ENCODE measurements at regions not wholly inside any gene's neighbourhood (a gene's known extent, or its start where the extent isn't known, plus 50 kb on each side); places are given as distances from the start of the nearest gene placed in this dataset.

DNA sequence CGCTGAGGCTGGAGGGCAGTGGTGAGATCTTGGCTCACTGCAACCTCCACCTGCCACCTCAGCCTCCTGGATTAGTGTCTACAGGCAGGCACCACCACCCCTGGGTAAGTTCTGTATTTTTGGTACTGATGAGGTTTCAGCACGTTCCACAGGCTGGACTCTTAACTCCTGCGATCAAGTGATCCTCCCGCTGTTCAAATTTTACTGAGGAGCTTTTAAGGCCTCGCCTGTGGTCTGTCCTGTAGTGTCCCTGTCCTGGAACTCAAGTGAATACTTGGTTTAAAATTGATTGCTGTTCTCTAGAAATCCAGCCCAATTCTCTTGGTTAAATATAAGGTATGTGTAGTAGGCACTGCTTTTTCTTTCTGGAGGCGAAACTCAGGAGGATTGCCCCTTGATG is 65.2 kb downstream of the DPRX start:
- H3K4me1 ChIP-seq (ENCODE audit: control insufficient read depth in 2 of 2, insufficient read depth in 1 of 2, low read depth in 1 of 2, low read length in 2 of 2) = no peaks in the 10 kb centered on the region
- no CpG with 5 or more reads among the region's 6 CpGs for WGBS, 2 donors (ENCODE audit: extremely low coverage in 2 of 2, insufficient read length in 2 of 2, insufficient replicate concordance in 1 of 2)
- no peak overlapping the region for H3K4me3 ChIP-seq (ENCODE audit: low read length in 2 of 2)
- H3K9ac ChIP-seq (ENCODE audit: low read depth, low read length, poor library complexity) = no peak overlapping the region
- no peak overlapping the region for H3K23ac ChIP-seq (ENCODE audit: low read depth, low read length, poor library complexity)
- H3K18ac ChIP-seq (ENCODE audit: low read length) = no peak overlapping the region
- no peak overlapping the region for H4K91ac ChIP-seq (ENCODE audit: low read depth, low read length, poor library complexity)
- H3K9me3 ChIP-seq (replicated peaks in 1 of 2; ENCODE audit: control insufficient read depth in 2 of 2, insufficient read depth in 1 of 2, low read depth in 1 of 2, low read length in 2 of 2) = peaks cover 0 to 12% of the 10 kb centered on the region in 2 donors
- no peak overlapping the region for H3K4ac ChIP-seq (ENCODE audit: low read length)
- H3K27me3 ChIP-seq (ENCODE audit: control insufficient read depth in 3 of 3, insufficient read depth in 3 of 3, low read depth in 1 of 3, low read length in 3 of 3) = no peaks in the 10 kb centered on the region
- no peak overlapping the region for H3K27ac ChIP-seq (replicated peaks; ENCODE audit: low read length)
- H3K79me1 ChIP-seq (ENCODE audit: low read depth, low read length) = no peaks in the 10 kb centered on the region
- no peak overlapping the region for H2BK120ac ChIP-seq (ENCODE audit: low read depth, low read length)
- peak; percentile 14 for DNase-seq (ENCODE audit: low spot score)
- H2BK5ac ChIP-seq (ENCODE audit: low read length) = no peak overlapping the region
- no peaks in the 10 kb centered on the region for H3K36me3 ChIP-seq (replicated peaks in 1 of 2; ENCODE audit: control insufficient read depth in 2 of 2, insufficient read depth in 2 of 2, low read length in 2 of 2)
- no peak overlapping the region for H2AK5ac ChIP-seq (ENCODE audit: low read depth, low read length)
- H4K8ac ChIP-seq (ENCODE audit: low read depth, low read length) = no peak overlapping the region
- H3K14ac ChIP-seq (ENCODE audit: low read length) = no peak overlapping the region
- H2AFZ ChIP-seq (ENCODE audit: low read length) = no peak overlapping the region
- H3K4me2 ChIP-seq (ENCODE audit: insufficient read depth, low read length, poor library complexity, severe bottlenecking) = no peak overlapping the region
- no peak overlapping the region for H2BK12ac ChIP-seq (ENCODE audit: low read length)
- no peak overlapping the region for H2BK15ac ChIP-seq (ENCODE audit: low read length)

DNA sequence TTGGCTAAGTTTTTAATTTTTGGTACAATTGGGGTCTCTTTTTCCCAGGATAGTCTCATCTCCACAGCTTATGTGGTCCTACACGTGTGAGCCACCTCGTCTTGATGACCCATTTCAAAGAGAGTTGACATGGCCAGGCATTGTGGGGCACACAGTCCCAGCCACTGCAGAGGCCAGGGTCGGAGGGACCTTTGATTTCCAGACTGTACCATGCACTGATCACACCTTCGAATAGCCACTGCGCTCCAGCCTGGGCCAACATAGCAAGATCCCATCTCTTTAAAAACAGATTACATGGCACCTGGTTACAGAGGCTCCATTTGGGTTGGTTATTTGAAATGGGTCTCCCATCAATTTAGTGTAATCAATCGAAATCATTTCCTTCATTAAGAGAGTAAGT is 71.6 kb downstream of the DPRX start:
- H3K27me3 ChIP-seq (ENCODE audit: control insufficient read depth in 3 of 3, insufficient read depth in 3 of 3, low read depth in 1 of 3, low read length in 3 of 3) = no peaks in the 10 kb centered on the region
- H3K23ac ChIP-seq (ENCODE audit: low read depth, low read length, poor library complexity) = no peak overlapping the region
- no CpG with 5 or more reads among the region's 6 CpGs for WGBS, 2 donors (ENCODE audit: extremely low coverage in 2 of 2, insufficient read length in 2 of 2, insufficient replicate concordance in 1 of 2)
- H4K8ac ChIP-seq (ENCODE audit: low read depth, low read length) = no peak overlapping the region
- no peak overlapping the region for H3K4ac ChIP-seq (ENCODE audit: low read length)
- H3K9me3 ChIP-seq (replicated peaks in 1 of 2; ENCODE audit: control insufficient read depth in 2 of 2, insufficient read depth in 1 of 2, low read depth in 1 of 2, low read length in 2 of 2) = peaks cover 0 to 6% of the 10 kb centered on the region in 2 donors
- H2BK15ac ChIP-seq (ENCODE audit: low read length) = no peak overlapping the region
- no peak overlapping the region for H3K9ac ChIP-seq (ENCODE audit: low read depth, low read length, poor library complexity)
- no peak overlapping the region for H3K4me2 ChIP-seq (ENCODE audit: insufficient read depth, low read length, poor library complexity, severe bottlenecking)
- H3K14ac ChIP-seq (ENCODE audit: low read length) = no peak overlapping the region
- H3K4me1 ChIP-seq (ENCODE audit: control insufficient read depth in 2 of 2, insufficient read depth in 1 of 2, low read depth in 1 of 2, low read length in 2 of 2) = no peaks in the 10 kb centered on the region
- H2BK120ac ChIP-seq (ENCODE audit: low read depth, low read length) = no peak overlapping the region
- no peak overlapping the region for H3K27ac ChIP-seq (replicated peaks; ENCODE audit: low read length)
- no peak overlapping the region for H3K18ac ChIP-seq (ENCODE audit: low read length)
- H3K79me1 ChIP-seq (ENCODE audit: low read depth, low read length) = no peaks in the 10 kb centered on the region
- no peak overlapping the region for H2BK12ac ChIP-seq (ENCODE audit: low read length)
- H3K36me3 ChIP-seq (replicated peaks in 1 of 2; ENCODE audit: control insufficient read depth in 2 of 2, insufficient read depth in 2 of 2, low read length in 2 of 2) = no peaks in the 10 kb centered on the region
- no peak overlapping the region for H2AFZ ChIP-seq (ENCODE audit: low read length)
- no peak overlapping the region for H3K4me3 ChIP-seq (ENCODE audit: low read length in 2 of 2)
- no peak for DNase-seq (ENCODE audit: low spot score)
- H2BK5ac ChIP-seq (ENCODE audit: low read length) = no peak overlapping the region
- no peak overlapping the region for H4K91ac ChIP-seq (ENCODE audit: low read depth, low read length, poor library complexity)
- H2AK5ac ChIP-seq (ENCODE audit: low read depth, low read length) = no peak overlapping the region

DNA sequence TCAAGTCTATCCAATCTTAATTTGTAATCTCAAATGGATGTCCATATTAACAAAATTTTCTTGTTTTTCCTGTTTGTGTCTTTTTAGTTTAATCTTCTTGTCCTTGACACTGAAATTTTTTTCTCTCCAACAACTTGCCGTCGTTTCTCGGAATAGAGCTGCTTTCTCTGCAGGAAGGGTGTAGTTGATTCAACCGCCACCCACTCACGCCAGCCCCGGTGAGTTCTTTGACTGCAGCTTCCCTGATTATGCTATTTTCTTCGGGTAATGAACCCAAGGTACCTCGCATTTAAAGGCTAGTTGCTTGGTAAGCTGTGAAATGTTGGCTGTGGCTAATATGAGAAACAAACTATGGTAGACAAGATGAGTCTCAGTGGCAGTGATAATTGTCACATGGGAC is 72.2 kb downstream of the DPRX start:
- H3K36me3 ChIP-seq (replicated peaks in 1 of 2; ENCODE audit: control insufficient read depth in 2 of 2, insufficient read depth in 2 of 2, low read length in 2 of 2) = no peaks in the 10 kb centered on the region
- H4K8ac ChIP-seq (ENCODE audit: low read depth, low read length) = no peak overlapping the region
- no peak overlapping the region for H3K4ac ChIP-seq (ENCODE audit: low read length)
- DNase-seq (ENCODE audit: low spot score) = no peak
- WGBS, 2 donors (ENCODE audit: extremely low coverage in 2 of 2, insufficient read length in 2 of 2, insufficient replicate concordance in 1 of 2) = no CpG with 5 or more reads among the region's 8 CpGs
- H3K27me3 ChIP-seq (ENCODE audit: control insufficient read depth in 3 of 3, insufficient read depth in 3 of 3, low read depth in 1 of 3, low read length in 3 of 3) = no peaks in the 10 kb centered on the region
- no peak overlapping the region for H2AFZ ChIP-seq (ENCODE audit: low read length)
- no peak overlapping the region for H3K27ac ChIP-seq (replicated peaks; ENCODE audit: low read length)
- no peak overlapping the region for H3K4me3 ChIP-seq (ENCODE audit: low read length in 2 of 2)
- no peak overlapping the region for H2BK120ac ChIP-seq (ENCODE audit: low read depth, low read length)
- no peak overlapping the region for H3K18ac ChIP-seq (ENCODE audit: low read length)
- no peak overlapping the region for H3K14ac ChIP-seq (ENCODE audit: low read length)
- no peak overlapping the region for H2BK5ac ChIP-seq (ENCODE audit: low read length)
- no peak overlapping the region for H3K4me2 ChIP-seq (ENCODE audit: insufficient read depth, low read length, poor library complexity, severe bottlenecking)
- H3K9me3 ChIP-seq (replicated peaks in 1 of 2; ENCODE audit: control insufficient read depth in 2 of 2, insufficient read depth in 1 of 2, low read depth in 1 of 2, low read length in 2 of 2) = peaks cover 0 to 6% of the 10 kb centered on the region in 2 donors
- H3K23ac ChIP-seq (ENCODE audit: low read depth, low read length, poor library complexity) = no peak overlapping the region
- no peaks in the 10 kb centered on the region for H3K4me1 ChIP-seq (ENCODE audit: control insufficient read depth in 2 of 2, insufficient read depth in 1 of 2, low read depth in 1 of 2, low read length in 2 of 2)
- H2BK15ac ChIP-seq (ENCODE audit: low read length) = no peak overlapping the region
- H3K9ac ChIP-seq (ENCODE audit: low read depth, low read length, poor library complexity) = no peak overlapping the region
- no peak overlapping the region for H4K91ac ChIP-seq (ENCODE audit: low read depth, low read length, poor library complexity)
- no peaks in the 10 kb centered on the region for H3K79me1 ChIP-seq (ENCODE audit: low read depth, low read length)
- H2AK5ac ChIP-seq (ENCODE audit: low read depth, low read length) = no peak overlapping the region
- no peak overlapping the region for H2BK12ac ChIP-seq (ENCODE audit: low read length)

DNA sequence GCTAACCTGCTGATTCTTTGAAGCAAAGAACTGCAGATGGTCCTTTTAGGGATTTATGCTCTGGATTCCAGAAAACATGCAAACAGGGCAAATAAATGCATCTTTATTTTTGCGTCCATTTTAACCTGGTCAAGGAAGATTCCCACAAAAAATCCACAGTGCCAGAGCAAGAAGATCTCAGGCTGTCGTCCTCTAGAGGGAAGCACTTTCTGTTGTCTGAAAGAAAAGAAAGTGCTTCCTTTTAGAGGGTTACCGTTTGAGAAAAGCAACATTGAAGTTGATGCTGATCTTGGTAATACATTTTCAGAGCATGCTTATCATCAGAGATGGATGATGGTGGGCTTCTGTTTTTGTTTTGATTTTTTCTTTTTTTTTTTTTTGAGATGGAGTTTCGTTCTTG is 75.5 kb downstream of the DPRX start:
- H3K9me3 ChIP-seq (replicated peaks in 1 of 2; ENCODE audit: control insufficient read depth in 2 of 2, insufficient read depth in 1 of 2, low read depth in 1 of 2, low read length in 2 of 2) = peaks cover 0 to 2% of the 10 kb centered on the region in 2 donors

More for the DNA sequence above, 75.5 kb downstream of the DPRX start:
- no peak overlapping the region for H2BK120ac ChIP-seq (ENCODE audit: low read depth, low read length)
- H3K23ac ChIP-seq (ENCODE audit: low read depth, low read length, poor library complexity) = no peak overlapping the region
- no peak overlapping the region for H2AFZ ChIP-seq (ENCODE audit: low read length)
- H3K79me1 ChIP-seq (ENCODE audit: low read depth, low read length) = no peaks in the 10 kb centered on the region
- H4K8ac ChIP-seq (ENCODE audit: low read depth, low read length) = no peak overlapping the region
- H3K4ac ChIP-seq (ENCODE audit: low read length) = no peak overlapping the region
- no peak overlapping the region for H2AK5ac ChIP-seq (ENCODE audit: low read depth, low read length)
- H3K36me3 ChIP-seq (replicated peaks in 1 of 2; ENCODE audit: control insufficient read depth in 2 of 2, insufficient read depth in 2 of 2, low read length in 2 of 2) = no peaks in the 10 kb centered on the region
- no peak overlapping the region for H3K9ac ChIP-seq (ENCODE audit: low read depth, low read length, poor library complexity)
- H3K27ac ChIP-seq (replicated peaks; ENCODE audit: low read length) = no peak overlapping the region
- WGBS, 2 donors (ENCODE audit: extremely low coverage in 2 of 2, insufficient read length in 2 of 2, insufficient replicate concordance in 1 of 2) = no CpG with 5 or more reads among the region's 4 CpGs
- no peaks in the 10 kb centered on the region for H3K4me1 ChIP-seq (ENCODE audit: control insufficient read depth in 2 of 2, insufficient read depth in 1 of 2, low read depth in 1 of 2, low read length in 2 of 2)
- no peak overlapping the region for H2BK5ac ChIP-seq (ENCODE audit: low read length)
- no peak overlapping the region for H2BK15ac ChIP-seq (ENCODE audit: low read length)
- H3K18ac ChIP-seq (ENCODE audit: low read length) = no peak overlapping the region
- DNase-seq (ENCODE audit: low spot score) = no peak
- H3K4me3 ChIP-seq (ENCODE audit: low read length in 2 of 2) = no peak overlapping the region
- H3K14ac ChIP-seq (ENCODE audit: low read length) = no peak overlapping the region
- H4K91ac ChIP-seq (ENCODE audit: low read depth, low read length, poor library complexity) = no peak overlapping the region
- H2BK12ac ChIP-seq (ENCODE audit: low read length) = no peak overlapping the region
- no peaks in the 10 kb centered on the region for H3K27me3 ChIP-seq (ENCODE audit: control insufficient read depth in 3 of 3, insufficient read depth in 3 of 3, low read depth in 1 of 3, low read length in 3 of 3)
- H3K4me2 ChIP-seq (ENCODE audit: insufficient read depth, low read length, poor library complexity, severe bottlenecking) = no peak overlapping the region
